ENCODE measurements at regions not wholly inside any gene's neighbourhood (a gene's known extent, or its start where the extent isn't known, plus 50 kb on each side); places are given as distances from the start of the nearest gene placed in this dataset.

DNA sequence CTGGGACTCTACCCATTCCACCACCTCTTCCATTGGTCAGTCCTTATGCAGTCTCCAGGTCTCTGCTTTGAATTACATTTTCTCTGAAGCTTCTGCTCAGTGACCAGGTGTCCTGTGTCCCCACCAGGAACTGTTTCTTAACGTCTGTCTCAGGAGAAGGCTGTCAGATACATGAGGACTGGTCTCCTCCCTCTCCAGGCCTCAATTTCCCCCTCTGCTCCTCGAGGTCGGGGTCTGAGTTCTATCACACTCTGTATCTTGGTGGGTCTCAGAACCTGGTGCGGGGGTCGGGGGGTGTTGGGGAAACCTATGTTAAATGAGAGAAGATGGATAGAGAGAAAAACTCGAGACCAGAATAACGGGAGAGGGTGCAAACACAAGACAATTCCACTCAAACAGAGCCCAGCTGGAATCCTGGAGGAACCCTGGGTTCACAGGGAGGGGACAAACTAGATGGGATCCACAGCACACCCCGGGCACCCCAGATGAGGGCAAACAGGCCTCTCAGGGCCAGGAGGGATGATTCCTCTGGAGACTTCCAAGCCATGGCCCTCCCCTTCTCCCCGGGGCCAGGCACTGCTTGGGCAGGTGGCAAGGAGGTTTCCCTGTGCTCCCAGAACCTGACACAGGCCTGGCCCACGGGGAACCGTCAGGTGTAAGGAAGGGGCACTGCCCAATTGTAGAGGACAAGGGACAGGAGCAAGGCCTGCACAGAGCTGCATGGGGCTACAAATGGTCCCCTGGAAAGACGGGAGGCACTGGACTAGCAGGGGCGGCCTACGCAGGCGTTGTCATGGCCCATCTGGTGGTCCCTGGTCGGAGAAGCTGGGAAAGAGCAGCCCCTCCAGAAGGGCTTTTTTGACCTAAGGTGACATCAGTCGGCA lies 313.2 kb upstream of the DIO3 start:
- H3K4me1 ChIP-seq (ENCODE audit: control insufficient read depth in 1 of 2, insufficient read depth in 2 of 2, low read length in 2 of 2), result no peaks in the 10 kb centered on the region
- no peaks in the 10 kb centered on the region for H4K20me1 ChIP-seq (ENCODE audit: insufficient read depth)
- no peak overlapping the region for H3K27ac ChIP-seq (ENCODE audit: low read depth, low read length)
- no peaks in the 10 kb centered on the region for H3K9me3 ChIP-seq (ENCODE audit: control insufficient read depth in 1 of 2, insufficient read depth in 1 of 2, low read depth in 1 of 2, low read length in 2 of 2)
- TF ChIP-seq ZNF274 (IDR thresholded peaks at IDR 0.05; ENCODE audit: low read depth, low read length) (no peak), YY1 (IDR thresholded peaks at IDR 0.05; ENCODE audit: extremely low read depth, insufficient replicate concordance, low read depth, low read length) (no peak), POLR2A (IDR thresholded peaks at IDR 0.05; ENCODE audit: borderline replicate concordance, extremely low read depth, insufficient read depth, insufficient read length) (no peak), FOSL1 (IDR thresholded peaks at IDR 0.05; ENCODE audit: low read depth) (no peak), EZH2 (IDR thresholded peaks at IDR 0.05) (no peak), TCF7L2 (IDR thresholded peaks at IDR 0.05; ENCODE audit: borderline replicate concordance, extremely low read depth, insufficient read depth, insufficient read length) (no peak), CEBPB (IDR thresholded peaks at IDR 0.05; ENCODE audit: low read depth) (no peak)
- TF ChIP-seq, protein P1, sequence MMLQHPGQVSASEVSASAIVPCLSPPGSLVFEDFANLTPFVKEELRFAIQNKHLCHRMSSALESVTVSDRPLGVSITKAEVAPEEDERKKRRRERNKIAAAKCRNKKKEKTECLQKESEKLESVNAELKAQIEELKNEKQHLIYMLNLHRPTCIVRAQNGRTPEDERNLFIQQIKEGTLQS (IDR thresholded peaks at IDR 0.05), result no peak
- TF ChIP-seq, protein P2, sequence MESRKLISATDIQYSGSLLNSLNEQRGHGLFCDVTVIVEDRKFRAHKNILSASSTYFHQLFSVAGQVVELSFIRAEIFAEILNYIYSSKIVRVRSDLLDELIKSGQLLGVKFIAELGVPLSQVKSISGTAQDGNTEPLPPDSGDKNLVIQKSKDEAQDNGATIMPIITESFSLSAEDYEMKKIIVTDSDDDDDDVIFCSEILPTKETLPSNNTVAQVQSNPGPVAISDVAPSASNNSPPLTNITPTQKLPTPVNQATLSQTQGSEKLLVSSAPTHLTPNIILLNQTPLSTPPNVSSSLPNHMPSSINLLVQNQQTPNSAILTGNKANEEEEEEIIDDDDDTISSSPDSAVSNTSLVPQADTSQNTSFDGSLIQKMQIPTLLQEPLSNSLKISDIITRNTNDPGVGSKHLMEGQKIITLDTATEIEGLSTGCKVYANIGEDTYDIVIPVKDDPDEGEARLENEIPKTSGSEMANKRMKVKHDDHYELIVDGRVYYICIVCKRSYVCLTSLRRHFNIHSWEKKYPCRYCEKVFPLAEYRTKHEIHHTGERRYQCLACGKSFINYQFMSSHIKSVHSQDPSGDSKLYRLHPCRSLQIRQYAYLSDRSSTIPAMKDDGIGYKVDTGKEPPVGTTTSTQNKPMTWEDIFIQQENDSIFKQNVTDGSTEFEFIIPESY (IDR thresholded peaks at IDR 0.05; ENCODE audit: extremely low read depth, insufficient replicate concordance, low read length), result no peak
- H3K9me2 ChIP-seq (ENCODE audit: insufficient read depth), result no peaks in the 10 kb centered on the region
- no peak overlapping the region for H3K4me3 ChIP-seq (replicated peaks in 1 of 2; ENCODE audit: low read depth in 1 of 2, low read length in 2 of 2)
- CTCF ChIA-PET, result no interaction called here
- no peaks in the 10 kb centered on the region for H3K36me3 ChIP-seq (ENCODE audit: control insufficient read depth in 1 of 2, insufficient read depth in 2 of 2, low read length in 2 of 2)
- POLR2A ChIA-PET, result no interaction called here
- intact Hi-C loops (cut with micrococcal nuclease), result no loop called here
- BruUV-seq (replicated peaks), result no TSS peak
- H3K4me2 ChIP-seq (ENCODE audit: low read length), result no peak overlapping the region
- DNase-seq (ENCODE audit: low read depth, low spot score) (no peak), ATAC-seq (no peak)
- H3K27me3 ChIP-seq (ENCODE audit: insufficient read depth, low read length), result no peaks in the 10 kb centered on the region
- H2AFZ ChIP-seq (ENCODE audit: low read depth, low read length, poor library complexity, severe bottlenecking), result no peak overlapping the region
- no peak overlapping the region for H3K9ac ChIP-seq (ENCODE audit: low read length)
- RAD21 ChIA-PET (ENCODE audit: low non-redundant PET in 1 of 2, low total read pairs in 2 of 2, uncharacterized antibody in 2 of 2, unreplicated experiment in 2 of 2), result no interaction called here
- H3K79me2 ChIP-seq (ENCODE audit: insufficient read depth, low read length), result no peaks in the 10 kb centered on the region
